ENCODE measurements at regions not wholly inside any gene's neighbourhood (a gene's known extent, or its start where the extent isn't known, plus 50 kb on each side); places are given as distances from the start of the nearest gene placed in this dataset.

GRCh38 chr7:80259-81067 lies 111.9 kb upstream of the FAM20C start:
- TF ChIP-seq CTCF (IDR thresholded peaks at IDR 0.05; ENCODE audit: low read depth, low read length): no peak
- no peak overlapping the region for H3K4me3 ChIP-seq (ENCODE audit: low read depth, low read length)

GRCh38 chr7:81068-81925 lies 111.1 kb upstream of the FAM20C start:
- no peak overlapping the region for H3K4me3 ChIP-seq (ENCODE audit: low read depth, low read length)
- no peak for TF ChIP-seq CTCF (IDR thresholded peaks at IDR 0.05; ENCODE audit: low read depth, low read length)

DNA sequence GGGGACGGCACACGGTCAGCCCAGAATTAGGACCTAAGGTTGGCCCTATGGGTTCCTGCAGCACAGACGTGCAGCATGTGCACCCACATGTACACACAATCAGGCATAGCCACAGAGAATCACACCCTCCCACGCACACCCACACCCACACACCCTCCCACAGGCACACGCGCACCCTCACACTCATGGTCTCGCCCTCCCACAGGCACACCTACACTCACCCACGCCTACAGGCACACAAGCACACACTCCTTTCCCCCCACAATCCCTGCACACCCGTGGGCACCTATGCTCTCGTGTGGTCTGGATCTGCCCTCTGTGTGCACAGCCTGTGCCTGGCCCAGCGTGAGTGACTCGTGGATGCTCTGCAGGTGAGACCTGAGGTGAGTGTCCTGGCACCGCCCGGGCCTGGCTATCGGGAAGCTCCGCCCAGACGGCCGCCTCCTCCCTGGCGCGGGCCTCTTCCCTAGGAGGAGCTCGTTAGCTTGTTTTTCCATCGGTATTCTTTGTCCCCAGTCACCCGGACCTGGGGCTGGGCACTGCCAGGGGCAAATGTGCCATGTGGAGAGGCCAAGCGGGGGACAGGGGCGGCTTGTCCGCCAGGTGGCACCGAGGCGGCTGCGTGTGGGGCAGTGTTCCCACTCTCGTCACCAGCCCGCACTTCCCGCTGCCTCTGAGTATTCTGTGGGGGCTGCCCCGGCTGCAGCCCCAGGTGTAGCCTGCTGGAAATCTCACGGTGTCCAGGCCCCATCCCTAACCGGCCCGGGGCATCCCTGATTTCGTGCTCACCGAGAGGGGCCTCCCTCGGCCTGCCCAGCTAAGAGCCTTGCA lies 110.2 kb upstream of the FAM20C start:
- TF ChIP-seq CTCF (IDR thresholded peaks at IDR 0.05; ENCODE audit: low read depth, low read length): no peak
- H3K4me3 ChIP-seq (ENCODE audit: low read depth, low read length): no peak overlapping the region

- no peak for TF ChIP-seq CTCF (IDR thresholded peaks at IDR 0.05; ENCODE audit: low read depth, low read length)
- no peak overlapping the region for H3K4me3 ChIP-seq (ENCODE audit: low read depth, low read length)
These were observed 109.6 kb upstream of the FAM20C start for GRCh38 chr7:82757-83155.

- no peak for TF ChIP-seq CTCF (IDR thresholded peaks at IDR 0.05; ENCODE audit: low read depth, low read length)
- no peak overlapping the region for H3K4me3 ChIP-seq (ENCODE audit: low read depth, low read length)
These were observed 108.9 kb upstream of the FAM20C start for GRCh38 chr7:83441-83840.

DNA sequence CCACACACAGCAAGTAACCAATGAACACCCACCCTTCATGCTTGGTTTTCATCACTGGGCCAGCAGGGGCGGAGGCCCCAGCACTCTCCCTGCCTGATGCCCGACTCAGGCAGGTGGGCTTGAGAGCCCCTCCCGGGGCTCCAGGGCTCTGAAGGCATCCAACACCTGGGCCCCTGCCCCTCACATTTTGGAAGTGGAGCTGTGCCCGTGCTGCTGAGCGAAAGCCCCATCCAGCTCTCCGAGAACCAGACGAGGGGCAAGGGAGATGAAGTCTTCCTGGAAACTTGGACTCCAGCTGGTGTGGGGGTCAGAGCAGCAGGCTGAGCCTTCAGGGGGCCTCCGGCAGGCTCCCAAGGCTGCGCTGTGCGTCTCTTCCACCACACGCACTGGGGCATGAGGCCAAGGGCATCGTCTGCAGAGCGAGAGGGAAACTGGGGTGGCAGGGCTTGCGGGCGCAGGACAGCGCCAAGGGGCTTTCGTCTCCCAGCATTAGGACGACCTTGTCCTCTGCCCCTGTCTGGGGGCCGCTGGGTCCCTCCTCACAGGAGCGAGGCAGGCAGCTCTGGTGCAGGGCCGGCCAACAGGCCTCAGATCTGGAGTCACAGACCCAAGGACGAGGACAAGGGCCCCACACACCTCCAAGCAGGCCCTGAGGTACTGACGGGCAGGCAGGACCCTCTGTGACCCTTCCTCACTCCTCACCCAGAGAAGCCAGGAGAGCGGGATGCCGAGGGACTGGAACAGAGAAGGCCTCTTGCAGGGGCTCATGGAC lies 108.3 kb upstream of the FAM20C start:
- no peak overlapping the region for H3K4me3 ChIP-seq (ENCODE audit: low read depth, low read length)
- TF ChIP-seq CTCF (IDR thresholded peaks at IDR 0.05; ENCODE audit: low read depth, low read length): no peak

Measured in WI38 (cell line).